Right lung (tissue), 2 donors: ENCODE measurements at regions not wholly inside any gene's neighbourhood (a gene's known extent, or its start where the extent isn't known, plus 50 kb on each side); places are given as distances from the start of the nearest gene placed in this dataset.
A peak's percentile ranks its signal among the peaks of the same experiment; 100 is the strongest.

ENCODE experiments used
- DNase-seq, 2 donors: peaks; one replicate each; pipeline ENCODE4 v3.0.0-alpha.2; 2013

- DNase-seq, result no peak
These were observed 655.0 kb downstream of the EPHA3 start for GRCh38 chr3:89762405-89762804.

GRCh38 chr3:89783341-89783927 lies 676.0 kb downstream of the EPHA3 start:
- no peak for DNase-seq

GRCh38 chr3:89787485-89787884 lies 680.1 kb downstream of the EPHA3 start:
- no peak for DNase-seq

GRCh38 chr3:89787979-89788378 lies 680.6 kb downstream of the EPHA3 start:
- DNase-seq, result no peak

GRCh38 chr3:89795506-89795905 lies 688.1 kb downstream of the EPHA3 start:
- DNase-seq, result no peak

- DNase-seq, result no peak
These were observed 695.5 kb downstream of the EPHA3 start for GRCh38 chr3:89802881-89803280.

GRCh38 chr3:89803711-89804110 lies 696.3 kb downstream of the EPHA3 start:
- DNase-seq, result no peak

GRCh38 chr3:89806166-89806565 lies 698.7 kb downstream of the EPHA3 start:
- peak; percentile 63 to 64 for DNase-seq

- no peak for DNase-seq
These were observed 701.3 kb downstream of the EPHA3 start for GRCh38 chr3:89808680-89809197.

- no peak for DNase-seq
These were observed 706.1 kb downstream of the EPHA3 start for GRCh38 chr3:89813500-89813899.

- no peak for DNase-seq
These were observed 733.6 kb downstream of the EPHA3 start for GRCh38 chr3:89841041-89841440.

GRCh38 chr3:89845053-89845452 lies 737.6 kb downstream of the EPHA3 start:
- no peak for DNase-seq

GRCh38 chr3:89847955-89848354 lies 740.5 kb downstream of the EPHA3 start:
- DNase-seq, result no peak

GRCh38 chr3:89851974-89852621 lies 744.7 kb downstream of the EPHA3 start:
- DNase-seq, result peak; percentile 23 to 29

- no peak for DNase-seq
These were observed 752.3 kb downstream of the EPHA3 start for GRCh38 chr3:89859757-89860156.

- no peak for DNase-seq
These were observed 759.9 kb downstream of the EPHA3 start for GRCh38 chr3:89867286-89867685.

GRCh38 chr3:89876116-89876515 lies 768.7 kb downstream of the EPHA3 start:
- DNase-seq, result no peak

- DNase-seq, result no peak
These were observed 769.8 kb downstream of the EPHA3 start for GRCh38 chr3:89877230-89877629.

GRCh38 chr3:89889386-89889785 lies 782.0 kb downstream of the EPHA3 start:
- DNase-seq, result no peak

- DNase-seq, result no peak
These were observed 801.3 kb downstream of the EPHA3 start for GRCh38 chr3:89908711-89909213.

GRCh38 chr3:89912031-89912430 lies 804.6 kb downstream of the EPHA3 start:
- no peak for DNase-seq

- DNase-seq, result peak; percentile 41 to 50
These were observed 816.6 kb downstream of the EPHA3 start for GRCh38 chr3:89923921-89924610.

- no peak for DNase-seq
These were observed 818.6 kb downstream of the EPHA3 start for GRCh38 chr3:89925976-89926375.
